PC-9 (cell line): ENCODE measurements at regions not wholly inside any gene's neighbourhood (a gene's known extent, or its start where the extent isn't known, plus 50 kb on each side); places are given as distances from the start of the nearest gene placed in this dataset.

Experiments
- BruUV-seq: library from RNA; stranded (reverse); fragments of 400-500 nt; replicated peaks from 2 replicates; lab custom pipeline; 2021; lab: Mats Ljungman, UMichigan
- CTCF ChIA-PET: fragments of 300-600 bp; sonication (Branson Sonifier 250); formaldehyde crosslinking; loops from one replicate; lab custom pipeline; 2022; ENCODE audit warnings: antibody characterized with exemption; lab: Charles Lee
- POLR2A ChIA-PET: fragments of 300-600 bp; sonication (Branson Sonifier 250); formaldehyde crosslinking; loops from one replicate; lab custom pipeline; 2022; ENCODE audit warnings: antibody characterized with exemption; ENCODE audit not compliant: unreplicated experiment; lab: Charles Lee
- DNase-seq, 2 experiments: peaks; one replicate each; pipeline versions ENCODE4 v3.0.0 to v3.0.0-alpha.2; 2015 to 2022; ENCODE audit warnings: mixed read lengths in 1 of 2
- H2AFZ ChIP-seq: fragments of 200-600 bp; sonication (generic); 2 replicates; pipeline ENCODE4 v1.8.1; 2017; ENCODE audit warnings: antibody characterized with exemption
- H3F3A ChIP-seq: fragments of 200-600 bp; sonication (generic); 2 replicates; pipeline ENCODE4 v1.8.1; 2017; ENCODE audit warnings: antibody characterized with exemption, mild to moderate bottlenecking, low read depth; ENCODE audit not compliant: insufficient read depth
- H3K27ac ChIP-seq: fragments of 200-600 bp; sonication (generic); 2 replicates; pipeline ENCODE4 v1.6.1; 2016; ENCODE audit warnings: mixed run types
- H3K27me3 ChIP-seq: fragments of 200-600 bp; sonication (generic); 2 replicates; pipeline ENCODE4 v1.6.1; 2016; ENCODE audit warnings: low read depth, mixed run types; ENCODE audit not compliant: insufficient read depth
- H3K36me3 ChIP-seq: fragments of 200-600 bp; sonication (generic); 2 replicates; pipeline ENCODE4 v1.6.1; 2016; ENCODE audit warnings: low read depth, mixed run types
- H3K4me1 ChIP-seq: fragments of 200-600 bp; sonication (generic); replicated peaks from 2 replicates; pipeline ENCODE4 v1.6.1; 2016; ENCODE audit warnings: mixed run types; ENCODE audit not compliant: insufficient read depth
- H3K4me2 ChIP-seq: fragments of 200-600 bp; sonication (generic); 2 replicates; pipeline ENCODE4 v1.6.1; 2017; ENCODE audit warnings: mixed run types
- H3K4me3 ChIP-seq: fragments of 200-600 bp; sonication (generic); 2 replicates; pipeline ENCODE4 v1.6.1; 2016; ENCODE audit warnings: mixed run types
- H3K79me2 ChIP-seq: fragments of 200-600 bp; sonication (generic); 2 replicates; pipeline ENCODE4 v1.6.1; 2017; ENCODE audit warnings: low read depth, mixed run types
- H3K9me2 ChIP-seq: fragments of 200-600 bp; sonication (generic); 2 replicates; pipeline ENCODE4 v1.8.1; 2017; ENCODE audit warnings: mild to moderate bottlenecking; ENCODE audit not compliant: insufficient read depth
- H3K9me3 ChIP-seq: fragments of 200-600 bp; sonication (generic); 2 replicates; pipeline ENCODE4 v1.8.1; 2016; ENCODE audit warnings: low read depth; ENCODE audit not compliant: insufficient read depth
- H4K20me1 ChIP-seq: fragments of 200-600 bp; sonication (generic); 2 replicates; pipeline ENCODE4 v1.8.1; 2017; ENCODE audit not compliant: insufficient read depth
- CTCF ChIP-seq: fragments of 200-600 bp; sonication (generic); conservative IDR thresholded peaks from 2 replicates; pipeline ENCODE4 v1.6.1; 2017; ENCODE audit warnings: mixed run types, antibody characterized with exemption, mild to moderate bottlenecking, moderate library complexity
- EZH2 ChIP-seq: fragments of 200-600 bp; sonication (generic); IDR thresholded peaks from 2 replicates; pipeline ENCODE4 v1.8.0; 2017; ENCODE audit warnings: antibody characterized with exemption, low read depth
- intact Hi-C: fragments of 100-400 bp; cut with micrococcal nuclease; formaldehyde crosslinking; loops from one replicate; pipeline ENCODE4 v1.10.0; 2022; ENCODE audit not compliant: unreplicated experiment

- Histone ChIP-seq H3K79me2 (no peaks in the 10 kb centered on the region), H3F3A (no peaks in the 10 kb centered on the region), H3K36me3 (no peaks in the 10 kb centered on the region), H3K9me2 (no peaks in the 10 kb centered on the region), H3K4me1 (no peaks in the 10 kb centered on the region), H3K27ac (no peak overlapping the region), H4K20me1 (no peaks in the 10 kb centered on the region), H3K4me2 (no peak overlapping the region), H3K27me3 (no peaks in the 10 kb centered on the region), H3K9me3 (no peaks in the 10 kb centered on the region), H2AFZ (no peak overlapping the region), H3K4me3 (no peak overlapping the region)
- BruUV-seq, result no TSS peak
- DNase-seq, result no peak
- ChIA-PET POLR2A (no interaction called here), CTCF (no interaction called here)
- intact Hi-C loops, result no loop called here
- TF ChIP-seq EZH2, result no peak
- TF ChIP-seq CTCF, result no peak
These were observed 882.0 kb upstream of the SLITRK6 start for GRCh38 chr13:86681223-86681622.

GRCh38 chr13:86684402-86684801, 885.2 kb upstream of the SLITRK6 start:
- Histone ChIP-seq H3F3A (no peaks in the 10 kb centered on the region), H3K4me1 (no peaks in the 10 kb centered on the region), H3K27ac (no peak overlapping the region), H3K9me2 (no peaks in the 10 kb centered on the region), H3K9me3 (no peaks in the 10 kb centered on the region), H3K4me2 (no peak overlapping the region), H3K27me3 (no peaks in the 10 kb centered on the region), H2AFZ (no peak overlapping the region), H4K20me1 (no peaks in the 10 kb centered on the region), H3K79me2 (no peaks in the 10 kb centered on the region), H3K36me3 (no peaks in the 10 kb centered on the region), H3K4me3 (no peak overlapping the region)
- TF ChIP-seq CTCF (no peak), EZH2 (no peak)
- DNase-seq, result no peak
- BruUV-seq, result no TSS peak
- CTCF ChIA-PET, result no interaction called here
- intact Hi-C loops, result no loop called here
- POLR2A ChIA-PET, result no interaction called here

- Histone ChIP-seq H3K4me2 (no peak overlapping the region), H3K36me3 (no peaks in the 10 kb centered on the region), H3K27me3 (no peaks in the 10 kb centered on the region), H3K4me1 (no peaks in the 10 kb centered on the region), H3F3A (no peaks in the 10 kb centered on the region), H2AFZ (no peak overlapping the region), H3K9me3 (0 out of 2 replicates have a peak, but pooled peaks cover 3% of the 10 kb centered on the region), H3K27ac (no peak overlapping the region), H3K4me3 (no peak overlapping the region), H3K9me2 (no peaks in the 10 kb centered on the region), H4K20me1 (no peaks in the 10 kb centered on the region), H3K79me2 (no peaks in the 10 kb centered on the region)
- BruUV-seq, result no TSS peak
- no peak for DNase-seq
- intact Hi-C loops, result no loop called here
- CTCF ChIA-PET, result no interaction called here
- POLR2A ChIA-PET, result no interaction called here
- TF ChIP-seq EZH2 (no peak), CTCF (no peak)
These were observed 890.7 kb upstream of the SLITRK6 start for GRCh38 chr13:86689911-86690310.
